Stomach (tissue), 8 donors: ENCODE measurements at regions not wholly inside any gene's neighbourhood (a gene's known extent, or its start where the extent isn't known, plus 50 kb on each side); places are given as distances from the start of the nearest gene placed in this dataset.
A peak's percentile ranks its signal among the peaks of the same experiment; 100 is the strongest.

ENCODE experiments used
- DNase-seq, 2 donors: peaks; one replicate each; pipeline versions ENCODE4 v3.0.0 to v3.0.0-alpha.2; 2013 to 2019
- H3K27ac ChIP-seq, 5 donors: fragments of 200-600 bp in 4 of 5; sonication (generic) in 4 of 5; one replicate each; pipeline ENCODE4 v1.5.1; 2013 to 2019; ENCODE audit warnings: mild to moderate bottlenecking in 1 of 5, moderate library complexity in 1 of 5
- H3K27me3 ChIP-seq, 3 donors: fragments of 200-600 bp; sonication (generic); one replicate each; pipeline ENCODE4 v1.5.1; 2017 to 2019; ENCODE audit warnings: mixed run types in 1 of 3
- H3K36me3 ChIP-seq, 4 donors: fragments of 200-600 bp; sonication (generic); 1 replicate in 3 of 4; 2 replicates in 1 of 4; pipeline ENCODE4 v1.5.1; 2016 to 2019
- H3K4me1 ChIP-seq, 4 donors: fragments of 200-600 bp; sonication (generic); one replicate each; pipeline ENCODE4 v1.5.1; 2016 to 2019
- H3K4me3 ChIP-seq, 4 donors: fragments of 200-600 bp; sonication (generic) in 3 of 4; one replicate each; pipeline ENCODE4 v1.5.1; 2016 to 2019; ENCODE audit warnings: mild to moderate bottlenecking in 1 of 4
- H3K9me3 ChIP-seq, 4 donors: fragments of 200-600 bp; sonication (generic); one replicate each; pipeline ENCODE4 v1.5.1; 2016 to 2019
- EP300 ChIP-seq: sonication (generic); formaldehyde crosslinking; IDR thresholded peaks from one replicate; pipeline ENCODE4 v1.6.1; 2017; ENCODE audit warnings: antibody characterized with exemption
- POLR2A ChIP-seq, 4 donors: fragments of 450-650 bp; IDR thresholded peaks; one replicate each; pipeline ENCODE4 v1.6.1; 2016; ENCODE audit warnings: antibody characterized with exemption in 4 of 4, control low read depth in 2 of 4, mild to moderate bottlenecking in 1 of 4, moderate library complexity in 1 of 4
- POLR2AphosphoS5 ChIP-seq, 3 donors: sonication (generic); formaldehyde crosslinking; IDR thresholded peaks; one replicate each; pipeline ENCODE4 v1.6.1; 2016; ENCODE audit warnings: antibody characterized with exemption in 3 of 3
- WGBS, 5 donors: extraction: QIAGEN DNeasy Blood & Tissue Kit in 3 of 5; methylation state at CpG; one replicate each; pipeline versions ENCODE4 v1.1.5 to v1.1.7; 2013 to 2018; 5-methylcytosine and 5-hydroxymethylcytosine counted together
- intact Hi-C: fragments of 100-400 bp; cut with DNase I; formaldehyde crosslinking; loops from one replicate; pipeline ENCODE4 v1.15.1; 2023; ENCODE audit warnings: low total_unique reads
- TF ChIP-seq, protein P1 (sequence below), 7 experiments: fragments of 450-650 bp in 4 of 7; fragments of 200-600 bp in 3 of 7; sonication (generic) in 3 of 7; IDR thresholded peaks; one replicate each; pipeline ENCODE4 v1.5.1; 2016 to 2019; ENCODE audit warnings: antibody characterized with exemption in 7 of 7, control low read depth in 2 of 7, mild to moderate bottlenecking in 1 of 7
- donor health status: healthy with polysubstance abuse.
- donor health status: Bipolar disorder and iron deficiency.
- donor health status: healthy.

DNA sequence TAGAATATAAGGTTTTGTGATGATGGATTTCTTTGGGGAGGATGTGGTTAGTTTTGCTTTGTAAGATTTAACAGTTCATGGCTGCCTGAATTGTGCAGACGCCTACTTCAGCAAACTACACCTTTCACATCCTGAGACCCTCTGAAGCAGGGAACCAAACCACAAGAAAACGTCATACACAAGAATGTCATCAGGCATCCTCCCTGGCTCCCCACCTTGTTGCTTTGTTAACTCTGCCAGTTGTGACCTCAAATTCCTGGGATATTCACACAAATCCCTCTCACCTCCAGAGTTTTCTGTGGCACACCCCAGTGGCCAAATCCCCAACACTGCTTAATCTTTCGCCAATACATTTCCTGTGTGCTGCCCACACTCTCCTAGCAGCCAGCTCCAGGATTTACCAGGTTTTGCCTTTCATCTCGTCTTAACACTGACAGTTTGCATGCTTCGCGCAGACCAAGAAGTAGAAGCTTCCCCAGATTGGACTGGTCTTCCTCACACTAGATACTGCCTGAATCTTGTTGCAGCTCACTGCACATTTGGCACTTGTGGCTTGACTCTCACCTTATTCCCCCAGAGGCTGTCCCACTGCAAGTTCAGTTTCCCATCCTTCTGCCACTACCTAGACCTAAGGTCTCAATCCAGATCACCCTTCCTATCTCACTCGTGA, 51.1 kb upstream of the CTTNBP2NL start:
- H3K4me3 ChIP-seq: no peak overlapping the region
- TF ChIP-seq EP300 (no peak), POLR2A (IDR thresholded peaks at IDR 0.05) (no peak), POLR2AphosphoS5 (IDR thresholded peaks at IDR 0.05) (no peak)
- TF ChIP-seq, protein P1, sequence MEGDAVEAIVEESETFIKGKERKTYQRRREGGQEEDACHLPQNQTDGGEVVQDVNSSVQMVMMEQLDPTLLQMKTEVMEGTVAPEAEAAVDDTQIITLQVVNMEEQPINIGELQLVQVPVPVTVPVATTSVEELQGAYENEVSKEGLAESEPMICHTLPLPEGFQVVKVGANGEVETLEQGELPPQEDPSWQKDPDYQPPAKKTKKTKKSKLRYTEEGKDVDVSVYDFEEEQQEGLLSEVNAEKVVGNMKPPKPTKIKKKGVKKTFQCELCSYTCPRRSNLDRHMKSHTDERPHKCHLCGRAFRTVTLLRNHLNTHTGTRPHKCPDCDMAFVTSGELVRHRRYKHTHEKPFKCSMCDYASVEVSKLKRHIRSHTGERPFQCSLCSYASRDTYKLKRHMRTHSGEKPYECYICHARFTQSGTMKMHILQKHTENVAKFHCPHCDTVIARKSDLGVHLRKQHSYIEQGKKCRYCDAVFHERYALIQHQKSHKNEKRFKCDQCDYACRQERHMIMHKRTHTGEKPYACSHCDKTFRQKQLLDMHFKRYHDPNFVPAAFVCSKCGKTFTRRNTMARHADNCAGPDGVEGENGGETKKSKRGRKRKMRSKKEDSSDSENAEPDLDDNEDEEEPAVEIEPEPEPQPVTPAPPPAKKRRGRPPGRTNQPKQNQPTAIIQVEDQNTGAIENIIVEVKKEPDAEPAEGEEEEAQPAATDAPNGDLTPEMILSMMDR (IDR thresholded peaks at IDR 0.05): no peak
- DNase-seq: peak in 1 of 2 donors; percentile 45
- H3K27me3 ChIP-seq: peaks cover 0 to 4% (median 0%) of the 10 kb centered on the region in 3 donors
- H3K27ac ChIP-seq: no peak overlapping the region
- H3K9me3 ChIP-seq: peaks cover 0 to 5% (median 2%) of the 10 kb centered on the region in 4 donors
- intact Hi-C loops: no loop called here
- peaks cover 0 to 11% (median 3%) of the 10 kb centered on the region in 4 donors for H3K4me1 ChIP-seq
- WGBS, 5 donors: 45 to 59% (median 57%) methylated on average over 7 of the region's 7 CpGs
- no peaks in the 10 kb centered on the region for H3K36me3 ChIP-seq
